ENCODE measurements at regions not wholly inside any gene's neighbourhood (a gene's known extent, or its start where the extent isn't known, plus 50 kb on each side); places are given as distances from the start of the nearest gene placed in this dataset.

DNA sequence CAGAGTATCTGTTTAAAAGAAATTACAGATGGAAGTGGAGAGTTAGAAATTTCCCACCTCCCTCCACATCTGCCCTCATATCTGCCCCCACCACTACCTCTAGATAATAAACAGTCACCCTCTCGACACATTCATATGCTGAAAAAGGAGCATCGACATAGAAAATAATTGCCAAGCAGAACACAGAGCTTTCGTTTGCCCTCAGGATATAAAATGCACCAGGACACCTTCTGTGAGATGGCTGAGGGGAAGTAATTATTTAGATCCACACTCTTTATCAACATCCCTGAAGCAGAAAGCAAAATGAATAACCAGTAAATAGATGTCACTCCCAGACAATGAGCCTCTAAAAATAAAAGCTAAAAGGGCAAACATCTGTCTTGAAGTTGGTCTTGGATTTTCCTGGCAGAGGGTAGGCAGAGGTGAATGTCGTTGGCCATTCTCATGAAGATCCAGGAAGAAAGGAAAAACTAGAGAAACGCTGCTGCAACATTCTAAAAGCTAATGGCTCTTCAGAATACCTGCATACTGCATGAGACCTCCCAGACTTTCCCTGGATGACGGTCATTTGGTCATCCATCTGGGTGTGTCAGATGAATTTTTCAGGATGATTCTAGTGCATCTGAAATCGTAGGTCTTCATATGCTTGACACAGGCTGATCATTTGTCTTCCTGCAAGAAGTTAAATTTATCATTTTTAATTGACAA, 527.5 kb downstream of the RFC3 start:
- H3K4me1 Mint-ChIP-seq: no peaks in the 10 kb centered on the region
- no peaks in the 10 kb centered on the region for H3K27me3 Mint-ChIP-seq
- no peak overlapping the region for H3K4me3 Mint-ChIP-seq
- no peaks in the 10 kb centered on the region for H3K9me3 Mint-ChIP-seq
- no peaks in the 10 kb centered on the region for H3K36me3 Mint-ChIP-seq
- H3K27ac Mint-ChIP-seq: peak overlapping the region in 1 of 3 donors; percentile 25

DNA sequence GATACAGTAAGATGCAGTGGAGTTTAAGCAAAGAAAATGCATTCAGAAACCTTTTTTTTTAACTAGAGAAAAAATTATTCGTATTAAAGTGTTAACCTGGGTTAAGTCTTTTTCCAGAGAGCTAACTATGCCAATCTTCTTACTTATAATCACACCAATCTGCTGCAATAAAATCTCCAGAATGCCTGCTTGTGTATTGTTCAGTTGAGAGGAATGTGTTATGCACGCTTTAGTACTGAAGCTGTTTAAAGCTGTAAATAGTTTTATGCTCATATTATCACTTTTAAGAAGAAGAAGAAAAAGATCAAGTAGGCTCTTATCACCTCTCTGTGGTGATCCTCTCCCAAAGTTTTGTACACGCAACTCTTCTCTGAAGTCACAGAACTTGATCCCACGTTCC, 528.7 kb downstream of the RFC3 start:
- Mint-ChIP-seq H3K4me1 (no peaks in the 10 kb centered on the region), H3K36me3 (no peaks in the 10 kb centered on the region), H3K27me3 (no peaks in the 10 kb centered on the region), H3K4me3 (no peak overlapping the region), H3K27ac (no peak overlapping the region), H3K9me3 (peaks cover 0 to 5% (median 4%) of the 10 kb centered on the region in 3 donors)

DNA sequence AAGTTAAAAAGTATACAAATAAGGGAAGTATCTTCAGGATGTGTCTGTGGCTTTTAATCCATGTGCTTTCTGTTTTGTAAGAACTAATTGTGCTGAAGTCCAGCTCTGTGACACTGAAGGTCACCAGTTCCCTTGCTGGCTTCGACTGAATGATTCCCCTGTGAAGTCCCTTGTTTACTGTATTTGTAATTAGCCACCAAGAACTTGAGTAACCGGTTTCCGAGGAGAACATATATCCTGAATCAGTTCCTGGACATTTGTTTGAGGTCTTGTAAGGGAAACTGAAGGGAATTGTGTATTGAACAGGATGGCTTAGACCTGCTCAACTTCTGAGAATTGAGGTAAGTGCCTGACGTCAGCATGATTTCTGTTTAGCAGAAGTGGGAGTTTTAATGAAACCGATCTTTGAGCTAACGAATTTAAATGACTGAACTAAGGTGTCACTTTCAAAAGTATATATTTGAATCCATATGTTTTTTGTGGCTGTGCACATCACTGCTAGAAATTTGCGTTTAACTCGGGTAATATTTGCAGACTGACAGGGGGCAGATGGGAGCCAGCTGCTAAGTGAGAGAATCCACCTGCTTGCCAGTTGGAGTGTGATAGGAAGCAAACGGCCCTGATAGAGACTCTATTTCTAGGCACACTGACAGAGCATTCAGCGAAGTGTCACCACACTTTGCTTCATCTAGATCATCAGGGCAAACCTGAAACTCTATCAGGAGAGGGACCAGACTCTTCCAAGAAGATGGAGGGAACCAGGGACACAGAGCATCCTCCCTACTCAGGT, 530.0 kb downstream of the RFC3 start:
- Mint-ChIP-seq H3K27ac (no peak overlapping the region), H3K36me3 (no peaks in the 10 kb centered on the region), H3K4me3 (no peak overlapping the region), H3K4me1 (no peaks in the 10 kb centered on the region), H3K9me3 (peaks cover 0 to 6% (median 5%) of the 10 kb centered on the region in 3 donors), H3K27me3 (no peaks in the 10 kb centered on the region)

DNA sequence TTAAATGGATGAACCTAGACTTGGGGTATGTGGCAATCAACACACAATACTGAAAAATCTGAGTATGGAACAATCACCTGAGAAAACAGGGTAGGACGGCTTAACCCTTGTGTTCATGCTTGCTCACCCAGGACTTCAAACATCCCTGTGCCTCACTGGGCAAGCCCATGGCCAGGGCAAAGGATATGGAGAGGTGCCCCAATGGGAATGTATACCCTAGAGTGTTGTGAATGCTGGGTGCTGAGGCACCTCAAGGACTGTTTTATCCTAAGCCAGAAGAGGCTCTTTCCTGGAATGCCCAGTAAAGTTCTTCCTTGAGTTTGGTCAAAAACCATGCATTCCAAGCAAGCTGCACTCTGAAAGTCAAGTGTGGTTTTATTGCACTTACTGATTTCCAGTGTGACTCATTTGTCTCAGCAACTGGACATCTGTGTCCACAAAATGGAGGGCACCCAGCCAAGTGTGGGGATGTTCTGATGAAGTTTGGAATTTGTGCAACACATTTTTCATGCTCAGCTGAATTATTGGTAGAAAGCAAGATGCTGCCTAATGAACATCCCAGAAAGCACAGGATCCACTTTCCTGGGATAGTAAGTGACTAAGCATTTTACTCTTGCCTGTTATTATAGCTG, 531.3 kb downstream of the RFC3 start:
- H3K36me3 Mint-ChIP-seq: no peaks in the 10 kb centered on the region
- no peaks in the 10 kb centered on the region for H3K4me1 Mint-ChIP-seq
- no peaks in the 10 kb centered on the region for H3K27me3 Mint-ChIP-seq
- H3K27ac Mint-ChIP-seq: no peak overlapping the region
- no peak overlapping the region for H3K4me3 Mint-ChIP-seq
- peaks cover 0 to 7% (median 6%) of the 10 kb centered on the region in 3 donors for H3K9me3 Mint-ChIP-seq

DNA sequence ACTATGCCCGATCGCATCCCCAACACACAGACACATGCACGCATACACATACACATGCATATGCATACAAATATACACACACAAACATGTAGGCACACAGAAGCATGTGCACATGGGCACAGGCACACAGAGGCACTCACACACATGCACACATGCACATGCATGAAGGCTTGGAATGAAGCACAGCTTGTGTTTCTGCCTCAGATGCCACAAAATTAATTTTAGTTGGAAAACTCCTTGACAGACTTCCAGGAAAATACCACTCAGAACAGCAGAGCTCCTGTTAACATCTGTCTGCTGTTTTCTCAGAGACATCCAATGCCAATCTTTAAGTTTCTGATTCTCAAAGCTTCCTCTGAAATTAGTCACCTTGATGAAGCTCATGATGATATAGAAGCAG, 532.7 kb downstream of the RFC3 start:
- H3K9me3 Mint-ChIP-seq: peaks cover 0 to 9% (median 7%) of the 10 kb centered on the region in 3 donors
- no peak overlapping the region for H3K4me3 Mint-ChIP-seq
- H3K27me3 Mint-ChIP-seq: no peaks in the 10 kb centered on the region
- peaks cover 3% of the 10 kb centered on the region for H3K36me3 Mint-ChIP-seq
- H3K4me1 Mint-ChIP-seq: no peaks in the 10 kb centered on the region
- peak overlapping the region in 1 of 3 donors; percentile 11 for H3K27ac Mint-ChIP-seq

DNA sequence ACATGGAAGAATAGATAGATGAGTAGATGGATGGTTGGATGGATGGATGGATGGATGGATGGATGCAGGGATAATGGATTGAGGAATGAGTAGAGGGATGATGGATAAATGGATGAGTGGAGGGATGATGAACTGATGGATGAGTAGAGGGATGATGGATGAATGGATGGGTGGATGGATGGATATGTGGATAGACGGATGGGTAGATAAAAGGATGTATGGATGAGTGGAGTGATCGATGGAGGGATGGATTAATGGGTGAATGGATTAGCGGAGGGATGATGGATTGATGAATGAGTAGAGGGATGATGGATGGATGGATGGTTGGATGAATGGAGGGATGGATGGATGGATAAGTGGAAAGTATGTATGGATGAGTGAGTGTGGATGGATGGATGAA, 533.2 kb downstream of the RFC3 start:
- H3K27me3 Mint-ChIP-seq: no peaks in the 10 kb centered on the region
- H3K9me3 Mint-ChIP-seq: peaks cover 0 to 9% (median 7%) of the 10 kb centered on the region in 3 donors
- peaks cover 3% of the 10 kb centered on the region for H3K36me3 Mint-ChIP-seq
- no peaks in the 10 kb centered on the region for H3K4me1 Mint-ChIP-seq
- no peak overlapping the region for H3K27ac Mint-ChIP-seq
- H3K4me3 Mint-ChIP-seq: no peak overlapping the region

DNA sequence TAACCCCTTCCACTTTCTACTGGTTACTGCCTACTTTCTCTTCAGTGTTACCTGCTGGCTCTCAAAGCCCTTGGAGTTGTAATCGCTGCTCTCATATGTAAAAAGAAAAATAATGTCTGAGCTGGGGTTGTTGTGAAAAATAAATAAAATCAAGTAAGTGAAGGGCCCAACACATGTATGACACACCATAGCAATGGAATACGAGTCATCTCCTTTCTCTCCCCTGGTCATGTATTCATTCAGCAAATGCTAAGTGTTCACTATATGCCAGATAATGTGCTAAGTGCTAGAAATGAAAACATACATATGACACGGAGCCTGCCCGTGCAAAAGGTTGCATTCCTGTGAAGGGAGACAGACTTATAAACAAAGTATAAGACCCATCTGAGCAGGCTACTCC, 535.0 kb downstream of the RFC3 start:
- Mint-ChIP-seq H3K4me3 (no peak overlapping the region), H3K36me3 (peaks cover 3% of the 10 kb centered on the region), H3K4me1 (no peaks in the 10 kb centered on the region), H3K9me3 (peaks cover 0 to 11% (median 7%) of the 10 kb centered on the region in 3 donors), H3K27ac (no peak overlapping the region), H3K27me3 (no peaks in the 10 kb centered on the region)

DNA sequence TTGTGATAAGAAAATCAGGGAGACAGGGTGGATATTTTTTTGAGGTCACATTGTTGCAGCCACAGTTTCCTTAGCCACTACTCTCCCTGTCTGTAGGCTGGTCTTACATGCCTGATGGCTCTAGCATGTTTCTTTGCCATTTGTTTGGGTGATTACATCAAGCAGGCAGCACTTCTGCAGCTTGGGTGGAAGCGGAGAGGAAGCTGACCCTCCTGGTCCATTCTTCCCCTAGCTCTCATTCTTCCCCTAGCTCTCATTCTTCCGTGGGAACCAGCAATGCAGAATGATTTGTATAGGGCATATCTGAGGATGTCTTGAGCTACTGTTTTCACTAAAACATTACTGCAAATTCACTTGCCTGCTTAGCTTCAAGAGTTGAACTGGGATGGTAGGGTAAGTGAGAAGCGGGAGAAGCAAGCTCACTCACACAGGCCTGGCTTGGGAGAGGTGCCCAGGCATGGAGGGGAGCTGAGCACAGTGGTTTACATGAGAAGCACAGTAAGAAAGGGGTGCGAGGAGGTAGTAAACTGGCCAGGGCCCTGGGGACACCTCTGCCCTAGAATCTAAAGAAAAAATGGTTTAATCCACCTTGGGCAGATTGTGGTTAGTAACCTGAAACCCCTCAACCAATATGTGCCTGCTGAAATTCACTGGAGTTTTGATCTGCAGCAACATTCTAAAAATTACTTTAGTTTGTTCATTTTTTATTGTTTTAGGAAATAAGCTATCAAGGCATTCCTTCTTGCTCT, 538.9 kb downstream of the RFC3 start:
- H3K4me1 Mint-ChIP-seq: no peaks in the 10 kb centered on the region
- H3K9me3 Mint-ChIP-seq: peaks cover 0 to 6% (median 1%) of the 10 kb centered on the region in 3 donors
- H3K27ac Mint-ChIP-seq: peak overlapping the region in 1 of 3 donors; percentile 27
- no peaks in the 10 kb centered on the region for H3K27me3 Mint-ChIP-seq
- H3K36me3 Mint-ChIP-seq: peaks cover 3% of the 10 kb centered on the region
- H3K4me3 Mint-ChIP-seq: no peak overlapping the region

DNA sequence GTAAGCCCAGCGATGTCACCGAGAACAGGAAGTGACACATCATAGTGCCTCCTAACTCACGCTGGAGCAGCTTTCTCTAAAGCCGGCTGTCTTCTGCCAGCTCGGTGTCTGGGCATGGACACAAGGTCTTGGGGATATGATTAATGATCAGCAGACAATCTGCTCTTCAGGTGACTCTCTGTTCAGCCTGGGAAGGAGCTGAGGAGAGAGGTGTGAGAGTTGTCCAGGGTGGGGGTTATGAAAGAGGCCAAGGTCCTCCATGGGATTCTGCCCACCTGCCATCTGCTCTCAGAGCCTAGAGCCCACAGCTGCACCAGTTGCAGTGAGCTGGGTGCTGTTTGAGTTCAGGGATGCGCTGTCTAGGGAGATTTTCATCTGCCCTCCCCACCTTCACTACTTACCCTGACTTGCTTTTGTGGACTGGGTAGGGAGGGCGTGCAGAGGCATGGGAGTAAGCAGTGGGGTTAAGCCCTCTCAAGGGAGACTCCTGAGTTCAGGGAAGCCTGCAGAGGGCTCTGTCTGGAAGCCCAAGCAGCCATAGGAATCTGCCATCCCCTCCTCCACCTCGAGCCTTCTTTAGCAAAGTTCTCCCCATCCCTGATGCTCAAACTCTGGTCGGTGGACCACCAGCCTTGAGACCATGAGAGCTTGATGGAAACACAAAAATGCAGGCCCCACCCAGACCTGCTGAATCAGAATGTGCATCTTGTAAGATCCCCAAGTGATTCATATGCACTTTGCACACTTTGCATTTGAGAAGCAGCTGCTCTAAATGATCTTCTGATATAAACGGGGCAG, 539.7 kb downstream of the RFC3 start:
- H3K4me3 Mint-ChIP-seq: no peak overlapping the region
- no peaks in the 10 kb centered on the region for H3K4me1 Mint-ChIP-seq
- no peaks in the 10 kb centered on the region for H3K27me3 Mint-ChIP-seq
- no peak overlapping the region for H3K27ac Mint-ChIP-seq
- H3K9me3 Mint-ChIP-seq: peaks cover 0 to 5% (median 1%) of the 10 kb centered on the region in 3 donors
- H3K36me3 Mint-ChIP-seq: peaks cover 3% of the 10 kb centered on the region

DNA sequence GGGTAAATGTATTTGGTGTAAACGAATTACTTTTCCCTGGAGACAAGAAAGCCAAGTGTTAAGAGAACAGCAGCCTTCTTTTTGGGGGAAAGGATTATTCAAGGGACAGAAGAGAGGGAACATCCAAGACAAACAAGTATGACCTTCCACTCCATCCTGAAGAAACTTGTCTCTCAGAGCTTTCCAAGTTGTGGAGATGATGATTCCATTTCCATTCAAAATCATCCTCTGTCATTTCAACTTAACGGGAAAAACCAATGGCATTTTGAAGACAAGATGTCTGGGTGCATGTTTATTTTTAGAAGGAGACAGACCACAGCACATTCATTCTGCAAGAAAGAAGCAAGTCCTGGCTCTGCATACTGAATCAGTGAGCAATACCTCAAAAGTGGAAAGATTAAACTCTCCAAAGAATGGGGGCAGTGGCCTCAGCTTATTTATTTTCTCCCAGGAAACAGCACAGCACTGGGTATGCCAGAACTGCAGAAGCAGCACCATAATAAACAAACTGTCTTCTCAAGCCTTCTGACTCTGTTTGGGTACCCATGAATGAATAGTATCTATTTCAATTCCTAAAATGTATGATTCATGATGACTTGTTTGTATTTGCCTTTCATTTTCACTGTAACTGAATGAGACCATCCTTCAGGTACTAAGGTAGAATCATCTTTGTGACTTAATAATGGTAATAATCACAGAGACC, 541.0 kb downstream of the RFC3 start:
- H3K27me3 Mint-ChIP-seq: no peaks in the 10 kb centered on the region
- H3K4me3 Mint-ChIP-seq: no peak overlapping the region
- H3K36me3 Mint-ChIP-seq: peaks cover 3% of the 10 kb centered on the region
- H3K27ac Mint-ChIP-seq: no peak overlapping the region
- no peaks in the 10 kb centered on the region for H3K4me1 Mint-ChIP-seq
- H3K9me3 Mint-ChIP-seq: peaks cover 0 to 5% (median 0%) of the 10 kb centered on the region in 3 donors

DNA sequence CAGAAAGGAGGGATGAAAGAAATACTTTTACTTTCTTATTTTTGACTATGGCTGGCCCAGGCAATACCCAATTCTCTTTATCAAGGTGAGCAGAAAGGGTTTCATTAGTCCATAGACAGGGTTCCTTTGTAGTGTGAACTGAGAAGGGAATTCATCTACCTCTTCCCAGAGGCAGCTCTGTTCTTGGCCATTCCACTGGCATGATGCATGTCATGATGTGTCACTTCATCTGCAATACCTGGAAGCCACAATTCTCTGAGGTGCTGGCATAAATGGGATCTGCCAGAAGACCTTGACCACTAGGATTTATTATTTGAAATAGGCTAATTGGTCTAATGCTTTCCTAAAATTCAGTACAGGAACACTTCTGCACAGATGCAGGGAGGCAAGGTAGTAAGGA, 542.8 kb downstream of the RFC3 start:
- H3K4me3 Mint-ChIP-seq: no peak overlapping the region
- no peak overlapping the region for H3K27ac Mint-ChIP-seq
- H3K27me3 Mint-ChIP-seq: no peaks in the 10 kb centered on the region
- H3K4me1 Mint-ChIP-seq: no peaks in the 10 kb centered on the region
- H3K36me3 Mint-ChIP-seq: no peaks in the 10 kb centered on the region
- peaks cover 0 to 2% (median 0%) of the 10 kb centered on the region in 3 donors for H3K9me3 Mint-ChIP-seq

DNA sequence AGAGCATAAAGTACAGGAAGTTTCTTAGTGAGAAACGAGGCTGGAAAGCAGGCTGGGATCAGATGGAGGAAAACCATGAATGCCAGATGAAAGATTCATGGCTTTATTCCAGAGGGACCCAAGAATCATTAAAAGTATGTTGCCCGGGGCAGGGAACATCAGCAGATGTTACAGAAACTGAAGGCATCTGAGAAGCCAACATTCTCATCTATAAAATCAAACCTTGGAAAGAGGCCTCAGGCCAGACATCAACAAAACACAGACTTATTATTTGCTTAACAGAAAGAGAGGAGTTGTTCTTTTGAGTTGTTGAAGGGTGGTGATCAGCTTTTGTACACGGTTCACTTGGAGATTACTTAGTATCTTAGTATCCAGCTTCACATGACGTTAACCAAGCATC, 543.6 kb downstream of the RFC3 start:
- no peaks in the 10 kb centered on the region for H3K4me1 Mint-ChIP-seq
- peaks cover 0 to 2% (median 2%) of the 10 kb centered on the region in 3 donors for H3K9me3 Mint-ChIP-seq
- H3K27me3 Mint-ChIP-seq: no peaks in the 10 kb centered on the region
- no peak overlapping the region for H3K4me3 Mint-ChIP-seq
- no peak overlapping the region for H3K27ac Mint-ChIP-seq
- no peaks in the 10 kb centered on the region for H3K36me3 Mint-ChIP-seq

DNA sequence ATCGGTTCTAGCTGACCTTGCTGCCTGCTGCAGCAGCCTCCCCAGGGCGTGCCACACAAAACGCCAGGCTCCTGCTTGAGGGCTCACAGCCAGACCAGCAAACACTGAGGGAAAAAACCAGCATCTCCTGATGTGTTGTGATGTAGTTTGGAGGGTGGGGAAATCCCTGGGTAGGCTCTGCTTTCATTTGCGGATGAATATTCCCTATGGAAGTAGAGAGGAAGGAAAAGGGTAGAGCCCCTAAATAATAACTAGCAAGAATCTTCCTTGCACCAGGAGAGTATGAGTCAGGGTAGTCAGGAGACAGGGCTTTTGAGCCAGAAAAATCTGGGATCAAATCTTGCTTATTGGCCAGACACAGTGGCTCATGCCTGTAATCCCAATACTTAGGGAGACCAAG, 545.3 kb downstream of the RFC3 start:
- Mint-ChIP-seq H3K4me1 (no peaks in the 10 kb centered on the region), H3K27ac (no peak overlapping the region), H3K36me3 (no peaks in the 10 kb centered on the region), H3K9me3 (peaks cover 0 to 4% (median 4%) of the 10 kb centered on the region in 3 donors), H3K4me3 (no peak overlapping the region), H3K27me3 (no peaks in the 10 kb centered on the region)

DNA sequence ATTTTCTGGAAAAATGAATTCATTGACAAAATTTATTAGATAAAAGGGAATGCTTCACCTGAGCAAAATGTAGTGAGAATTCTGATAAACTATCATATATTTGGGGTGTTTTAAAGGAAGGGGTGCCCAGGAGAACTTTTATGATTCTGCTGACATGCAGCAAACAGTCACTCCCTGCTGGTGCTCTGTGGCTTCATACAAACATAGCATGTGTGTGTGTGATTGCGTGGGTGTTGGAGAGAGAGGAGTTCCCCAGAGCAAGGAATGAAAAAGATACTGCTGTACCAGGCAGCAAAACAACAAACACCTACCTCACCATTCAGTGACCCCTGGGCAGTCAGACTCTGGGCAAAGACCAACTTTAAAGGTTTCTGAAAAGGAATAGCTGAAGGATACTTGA, 546.7 kb downstream of the RFC3 start:
- Mint-ChIP-seq H3K27me3 (no peaks in the 10 kb centered on the region), H3K27ac (no peak overlapping the region), H3K4me1 (no peaks in the 10 kb centered on the region), H3K36me3 (no peaks in the 10 kb centered on the region), H3K4me3 (no peak overlapping the region), H3K9me3 (peaks cover 0 to 4% (median 4%) of the 10 kb centered on the region in 3 donors)

Data from IgD-negative memory B cell (primary cell).